Skeletal muscle satellite cell (primary cell): ENCODE measurements at regions not wholly inside any gene's neighbourhood (a gene's known extent, or its start where the extent isn't known, plus 50 kb on each side); places are given as distances from the start of the nearest gene placed in this dataset.
A peak's percentile ranks its signal among the peaks of the same experiment; 100 is the strongest.
"Not testable (repeated sequence)": the region's sequence is repeated elsewhere in the genome, so short reads cannot be mapped to it uniquely, and the experiment has no call there.

Source experiments
- H3K27me3 ChIP-seq: 2 replicates; pipeline ENCODE4 v1.7.0; 2013; ENCODE audit warnings: low read length; ENCODE audit not compliant: control insufficient read depth, insufficient read depth
- H3K36me3 ChIP-seq: 2 replicates; pipeline ENCODE4 v1.7.0; 2013; ENCODE audit warnings: mild to moderate bottlenecking, control low read depth, low read length; ENCODE audit not compliant: insufficient read depth
- H3K4me1 ChIP-seq: 2 replicates; pipeline ENCODE4 v1.7.0; 2013; ENCODE audit warnings: low read length; ENCODE audit not compliant: control insufficient read depth, insufficient read depth
- H3K4me2 ChIP-seq: 2 replicates; pipeline ENCODE4 v1.7.0; 2013; ENCODE audit warnings: mild to moderate bottlenecking, low read length
- H3K4me3 ChIP-seq: 2 replicates; pipeline ENCODE4 v1.7.0; 2013; ENCODE audit warnings: low read length
- H3K9ac ChIP-seq: 2 replicates; pipeline ENCODE4 v1.7.0; 2013; ENCODE audit warnings: mild to moderate bottlenecking, low read depth, low read length, moderate library complexity
- H3K9me3 ChIP-seq: replicated peaks from 2 replicates; pipeline ENCODE4 v1.7.0; 2013; ENCODE audit warnings: mild to moderate bottlenecking, control low read depth, low read length

DNA sequence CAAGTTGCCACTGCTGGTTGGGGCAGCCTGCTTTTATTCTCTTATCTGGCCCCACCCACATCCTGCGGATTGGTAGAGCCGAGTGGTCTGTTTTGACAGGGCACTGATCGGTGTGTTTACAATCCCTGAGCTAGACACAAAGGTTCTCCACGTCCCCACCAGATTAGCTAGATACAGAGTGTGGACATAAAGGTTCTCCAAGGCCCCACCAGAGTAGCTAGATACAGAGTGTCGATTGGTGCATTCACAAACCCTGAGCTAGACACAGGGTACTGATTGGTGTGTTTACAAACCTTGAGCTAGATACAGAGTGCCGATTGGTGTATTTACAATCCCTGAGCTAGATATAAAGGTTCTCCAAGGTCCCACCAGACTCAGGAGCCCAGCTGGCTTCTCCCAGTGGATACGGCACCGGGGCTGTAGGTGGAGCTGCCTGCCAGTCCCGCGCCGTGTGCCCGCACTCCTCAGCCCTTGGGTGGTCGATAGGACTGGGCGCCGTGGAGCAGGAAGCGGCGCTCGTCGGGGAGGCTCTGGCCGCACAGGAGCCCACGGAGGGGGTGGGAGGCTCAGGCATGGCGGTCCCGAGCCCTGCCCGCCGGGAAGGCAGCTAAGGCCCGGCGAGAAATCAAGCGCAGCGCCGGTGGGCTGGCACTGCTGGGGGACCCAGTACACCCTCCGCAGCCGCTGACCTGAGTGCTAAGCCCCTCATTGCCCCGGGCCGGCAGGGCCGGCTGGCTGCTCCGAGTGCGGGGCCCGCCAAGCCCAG is 157.8 kb upstream of the PPP1R3A start:
- not testable (repeated sequence) for H3K4me3 ChIP-seq, H3K9ac ChIP-seq, H3K9me3 ChIP-seq, H3K4me1 ChIP-seq, H3K36me3 ChIP-seq, H3K4me2 ChIP-seq, H3K27me3 ChIP-seq

- Histone ChIP-seq H3K9me3 (no peaks in the 10 kb centered on the region), H3K9ac (no peak overlapping the region), H3K27me3 (no peaks in the 10 kb centered on the region), H3K4me1 (no peaks in the 10 kb centered on the region), H3K4me3 (no peak overlapping the region), H3K36me3 (no peaks in the 10 kb centered on the region), H3K4me2 (no peak overlapping the region)
Observed at GRCh38 chr7:114073701-114074100, 154.9 kb upstream of the PPP1R3A start.

DNA sequence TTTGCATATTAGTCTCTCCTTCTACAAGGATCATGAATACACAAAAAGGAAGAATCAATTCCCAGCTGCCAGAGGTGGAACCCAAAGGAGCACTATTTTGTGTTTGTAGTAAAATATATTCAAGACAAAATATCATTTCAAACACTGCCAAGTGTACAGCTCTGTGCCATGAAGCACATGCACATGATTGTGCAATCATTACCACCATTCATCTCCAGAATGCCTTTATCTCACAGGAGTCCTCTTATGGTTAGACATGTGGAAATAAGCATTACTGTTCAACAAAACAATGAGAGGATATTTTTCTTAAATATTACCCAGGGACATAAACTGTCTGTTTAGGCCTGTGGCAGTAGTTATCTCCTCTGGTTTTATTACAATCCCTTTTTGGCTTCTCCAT is 151.4 kb upstream of the PPP1R3A start:
- no peaks in the 10 kb centered on the region for H3K27me3 ChIP-seq

GRCh38 chr7:114062810-114063209 is 144.0 kb upstream of the PPP1R3A start:
- Histone ChIP-seq H3K27me3 (no peaks in the 10 kb centered on the region), H3K4me3 (no peak overlapping the region), H3K36me3 (no peaks in the 10 kb centered on the region), H3K4me1 (no peaks in the 10 kb centered on the region), H3K9ac (no peak overlapping the region), H3K9me3 (no peaks in the 10 kb centered on the region), H3K4me2 (no peak overlapping the region)

More for the DNA sequence above, 151.4 kb upstream of the PPP1R3A start:
- Histone ChIP-seq H3K4me2 (no peak overlapping the region), H3K9me3 (no peaks in the 10 kb centered on the region), H3K36me3 (no peaks in the 10 kb centered on the region), H3K9ac (no peak overlapping the region), H3K4me3 (no peak overlapping the region), H3K4me1 (no peaks in the 10 kb centered on the region)

- H3K4me2 ChIP-seq: no peak overlapping the region
- H3K27me3 ChIP-seq: no peaks in the 10 kb centered on the region
- H3K4me3 ChIP-seq: no peak overlapping the region
- no peaks in the 10 kb centered on the region for H3K9me3 ChIP-seq
- H3K4me1 ChIP-seq: peaks cover 14% of the 10 kb centered on the region
- no peaks in the 10 kb centered on the region for H3K36me3 ChIP-seq
- no peak overlapping the region for H3K9ac ChIP-seq
Observed at GRCh38 chr7:114051871-114052331, 133.1 kb upstream of the PPP1R3A start.

GRCh38 chr7:114050571-114050970 is 131.8 kb upstream of the PPP1R3A start:
- no peaks in the 10 kb centered on the region for H3K27me3 ChIP-seq
- H3K36me3 ChIP-seq: no peaks in the 10 kb centered on the region
- peaks cover 14% of the 10 kb centered on the region for H3K4me1 ChIP-seq
- H3K9ac ChIP-seq: no peak overlapping the region
- no peak overlapping the region for H3K4me2 ChIP-seq
- no peaks in the 10 kb centered on the region for H3K9me3 ChIP-seq
- no peak overlapping the region for H3K4me3 ChIP-seq

DNA sequence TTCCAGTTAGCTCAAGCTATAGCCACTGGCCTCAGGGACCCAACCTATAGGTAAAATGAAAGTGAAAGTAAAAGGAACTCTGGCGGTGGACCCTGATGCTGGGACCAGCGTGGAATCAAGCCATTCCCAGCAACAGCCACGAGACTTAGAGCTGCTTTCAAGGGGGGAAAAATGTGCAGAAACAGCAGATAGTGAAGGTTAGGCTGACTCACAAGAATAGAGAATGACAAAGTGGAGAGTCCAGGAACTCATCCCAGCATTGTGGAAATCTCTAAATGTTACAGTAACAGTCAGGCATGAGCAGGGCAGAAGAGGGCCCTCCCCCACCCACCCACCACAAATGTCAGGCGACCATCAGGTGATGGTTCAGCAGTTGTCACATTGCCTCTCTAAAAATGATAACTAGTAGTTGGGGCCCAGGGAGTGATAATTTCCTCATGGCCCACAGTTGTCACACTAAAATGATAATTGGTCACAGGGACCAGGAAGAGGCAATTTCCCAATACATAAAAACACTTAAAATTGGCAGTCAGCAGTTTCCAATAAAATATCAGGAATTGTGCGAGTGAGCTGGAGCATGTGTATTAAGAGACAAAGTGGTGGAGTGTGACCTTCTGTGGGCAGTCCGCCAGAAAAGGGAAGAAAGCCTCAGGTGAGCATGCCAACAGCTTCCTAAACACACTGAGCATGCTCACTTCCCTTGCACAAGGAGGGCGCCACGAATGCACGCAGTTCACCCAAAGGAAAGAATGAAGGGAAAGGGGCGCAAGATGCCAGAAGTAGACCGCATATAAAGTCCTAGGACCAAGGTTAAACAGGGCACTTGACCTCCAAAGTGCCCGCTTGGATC is 129.8 kb upstream of the PPP1R3A start:
- H3K9me3 ChIP-seq: no peaks in the 10 kb centered on the region
- H3K4me2 ChIP-seq: peak overlapping the region; percentile 75
- peak overlapping the region; percentile 4 for H3K9ac ChIP-seq
- H3K4me3 ChIP-seq: peak overlapping the region; percentile 55
- H3K27me3 ChIP-seq: no peaks in the 10 kb centered on the region
- H3K36me3 ChIP-seq: no peaks in the 10 kb centered on the region
- H3K4me1 ChIP-seq: peaks cover 14% of the 10 kb centered on the region

GRCh38 chr7:114047889-114048288 is 129.1 kb upstream of the PPP1R3A start:
- H3K27me3 ChIP-seq: no peaks in the 10 kb centered on the region
- H3K9me3 ChIP-seq: no peaks in the 10 kb centered on the region
- H3K4me3 ChIP-seq: peak overlapping the region; percentile 55
- peak overlapping the region; percentile 75 for H3K4me2 ChIP-seq
- H3K36me3 ChIP-seq: no peaks in the 10 kb centered on the region
- peaks cover 14% of the 10 kb centered on the region for H3K4me1 ChIP-seq
- H3K9ac ChIP-seq: no peak overlapping the region

DNA sequence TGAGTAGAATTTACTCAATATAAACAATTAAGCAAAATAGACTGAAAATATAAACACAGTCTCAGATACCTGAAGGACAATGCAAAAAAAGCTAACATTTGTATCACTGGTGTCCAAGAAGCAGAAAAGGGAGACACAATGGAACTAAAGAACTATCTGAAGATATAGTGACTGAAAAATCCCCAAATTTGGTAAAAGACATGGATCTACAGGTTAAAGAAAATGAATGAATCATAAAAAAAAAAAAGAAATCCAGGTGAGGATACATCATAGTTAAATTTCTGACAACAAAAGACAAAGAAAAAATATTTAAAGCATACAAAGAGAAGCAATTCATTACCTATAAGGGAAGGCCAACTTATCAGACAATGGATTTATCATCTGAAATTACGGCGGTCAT is 114.7 kb upstream of the PPP1R3A start:
- H3K4me2 ChIP-seq: no peak overlapping the region
- no peaks in the 10 kb centered on the region for H3K27me3 ChIP-seq
- H3K4me3 ChIP-seq: no peak overlapping the region
- H3K9ac ChIP-seq: no peak overlapping the region
- H3K36me3 ChIP-seq: no peaks in the 10 kb centered on the region
- H3K4me1 ChIP-seq: no peaks in the 10 kb centered on the region
- H3K9me3 ChIP-seq: no peaks in the 10 kb centered on the region

GRCh38 chr7:114026486-114027089 is 107.8 kb upstream of the PPP1R3A start:
- Histone ChIP-seq H3K36me3 (no peaks in the 10 kb centered on the region), H3K27me3 (no peaks in the 10 kb centered on the region), H3K9ac (no peak overlapping the region), H3K4me1 (peaks cover under 1% of the 10 kb centered on the region), H3K4me3 (no peak overlapping the region), H3K9me3 (no peaks in the 10 kb centered on the region), H3K4me2 (no peak overlapping the region)

GRCh38 chr7:114021135-114021534 is 102.3 kb upstream of the PPP1R3A start:
- Histone ChIP-seq H3K4me2 (peak overlapping the region; percentile 28), H3K9ac (no peak overlapping the region), H3K36me3 (no peaks in the 10 kb centered on the region), H3K9me3 (no peaks in the 10 kb centered on the region), H3K27me3 (no peaks in the 10 kb centered on the region), H3K4me1 (peaks cover 8% of the 10 kb centered on the region), H3K4me3 (no peak overlapping the region)
